ENCODE measurements at regions not wholly inside any gene's neighbourhood (a gene's known extent, or its start where the extent isn't known, plus 50 kb on each side); places are given as distances from the start of the nearest gene placed in this dataset.

DNA sequence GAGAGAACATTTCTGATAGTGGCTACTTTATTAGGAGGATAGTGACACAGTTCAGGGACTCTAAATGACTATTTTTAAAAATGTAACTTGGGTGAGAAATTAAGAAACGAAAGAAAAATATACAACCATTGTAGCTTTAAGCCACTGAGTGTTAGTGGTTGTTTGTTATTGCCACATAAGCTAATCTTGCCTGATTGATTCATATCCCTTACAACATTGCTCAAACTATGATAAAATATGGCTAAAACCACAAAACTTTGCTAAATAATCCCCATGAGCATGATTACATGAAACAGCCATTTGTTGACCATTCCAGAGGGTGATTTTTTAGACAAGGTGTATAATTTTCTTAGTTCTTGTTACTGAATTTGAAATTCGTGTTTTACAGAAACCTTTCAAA lies 343.4 kb downstream of the SLITRK5 start:
- TF ChIP-seq POLR2AphosphoS5 (IDR thresholded peaks at IDR 0.05; ENCODE audit: low read depth) (no peak), CTCF (IDR thresholded peaks at IDR 0.05; ENCODE audit: insufficient read depth, low read length) (no peak), GABPA (IDR thresholded peaks at IDR 0.05; ENCODE audit: low read depth) (no peak)
